GM13977 (cell line): ENCODE measurements at regions not wholly inside any gene's neighbourhood (a gene's known extent, or its start where the extent isn't known, plus 50 kb on each side); places are given as distances from the start of the nearest gene placed in this dataset.

Experiments used
- DNase-seq: peaks from one replicate; pipeline ENCODE4 v3.0.0; 2012; ENCODE audit warnings: low spot score
- in situ Hi-C: fragments of 300-500 bp; cut with MboI; formaldehyde crosslinking; loops from one replicate; pipeline ENCODE4 v1.12.0; 2022; ENCODE audit warnings: low sequenced_read_pairs, low pct_unique_long_range_greater_than_20kb, mixed read lengths, inconsistent platforms; ENCODE audit not compliant: unreplicated experiment
- TF ChIP-seq, protein P1 (sequence below): IDR thresholded peaks from 2 replicates; pipeline ENCODE4 v1.5.1; 2012; ENCODE audit warnings: mild to moderate bottlenecking, control low read depth; ENCODE audit not compliant: insufficient read depth; ENCODE audit errors: extremely low read depth, missing control alignments

DNA sequence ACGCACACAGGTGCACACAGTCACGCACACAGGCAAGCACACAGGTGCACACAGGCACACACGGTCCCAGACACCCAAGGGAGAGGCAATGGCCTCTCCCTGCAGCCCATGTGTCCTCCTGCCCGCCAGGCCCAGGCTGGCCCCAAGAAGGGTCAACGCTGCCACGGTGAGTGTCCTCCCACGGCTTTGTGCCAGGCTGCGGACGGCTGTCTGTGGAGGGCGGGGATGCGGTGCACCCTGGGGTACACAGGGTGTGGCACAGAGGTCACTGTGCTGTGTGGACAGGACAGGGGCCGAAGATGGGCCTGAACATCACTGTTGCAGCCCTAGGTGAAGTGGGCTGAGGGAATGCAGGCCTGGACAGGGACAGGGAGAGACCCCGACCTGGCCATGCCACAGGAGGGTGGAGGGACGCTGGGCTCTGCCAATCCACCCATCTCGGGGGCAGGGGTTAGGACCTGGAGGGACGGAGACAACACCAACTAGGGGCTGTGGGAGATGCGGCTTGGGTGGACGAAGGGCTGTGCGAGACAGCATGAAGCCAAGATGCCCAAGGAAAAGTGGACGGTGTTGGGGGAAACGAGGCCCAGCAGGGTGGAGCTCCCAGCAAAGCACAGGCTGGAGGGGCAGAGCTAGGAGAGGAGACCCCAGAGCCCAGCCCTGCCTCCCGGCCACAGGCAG is 523.8 kb downstream of the BRD1 start:
- in situ Hi-C loops: no loop called here
- no peak for DNase-seq
- TF ChIP-seq, protein P1, sequence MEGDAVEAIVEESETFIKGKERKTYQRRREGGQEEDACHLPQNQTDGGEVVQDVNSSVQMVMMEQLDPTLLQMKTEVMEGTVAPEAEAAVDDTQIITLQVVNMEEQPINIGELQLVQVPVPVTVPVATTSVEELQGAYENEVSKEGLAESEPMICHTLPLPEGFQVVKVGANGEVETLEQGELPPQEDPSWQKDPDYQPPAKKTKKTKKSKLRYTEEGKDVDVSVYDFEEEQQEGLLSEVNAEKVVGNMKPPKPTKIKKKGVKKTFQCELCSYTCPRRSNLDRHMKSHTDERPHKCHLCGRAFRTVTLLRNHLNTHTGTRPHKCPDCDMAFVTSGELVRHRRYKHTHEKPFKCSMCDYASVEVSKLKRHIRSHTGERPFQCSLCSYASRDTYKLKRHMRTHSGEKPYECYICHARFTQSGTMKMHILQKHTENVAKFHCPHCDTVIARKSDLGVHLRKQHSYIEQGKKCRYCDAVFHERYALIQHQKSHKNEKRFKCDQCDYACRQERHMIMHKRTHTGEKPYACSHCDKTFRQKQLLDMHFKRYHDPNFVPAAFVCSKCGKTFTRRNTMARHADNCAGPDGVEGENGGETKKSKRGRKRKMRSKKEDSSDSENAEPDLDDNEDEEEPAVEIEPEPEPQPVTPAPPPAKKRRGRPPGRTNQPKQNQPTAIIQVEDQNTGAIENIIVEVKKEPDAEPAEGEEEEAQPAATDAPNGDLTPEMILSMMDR: no peak

DNA sequence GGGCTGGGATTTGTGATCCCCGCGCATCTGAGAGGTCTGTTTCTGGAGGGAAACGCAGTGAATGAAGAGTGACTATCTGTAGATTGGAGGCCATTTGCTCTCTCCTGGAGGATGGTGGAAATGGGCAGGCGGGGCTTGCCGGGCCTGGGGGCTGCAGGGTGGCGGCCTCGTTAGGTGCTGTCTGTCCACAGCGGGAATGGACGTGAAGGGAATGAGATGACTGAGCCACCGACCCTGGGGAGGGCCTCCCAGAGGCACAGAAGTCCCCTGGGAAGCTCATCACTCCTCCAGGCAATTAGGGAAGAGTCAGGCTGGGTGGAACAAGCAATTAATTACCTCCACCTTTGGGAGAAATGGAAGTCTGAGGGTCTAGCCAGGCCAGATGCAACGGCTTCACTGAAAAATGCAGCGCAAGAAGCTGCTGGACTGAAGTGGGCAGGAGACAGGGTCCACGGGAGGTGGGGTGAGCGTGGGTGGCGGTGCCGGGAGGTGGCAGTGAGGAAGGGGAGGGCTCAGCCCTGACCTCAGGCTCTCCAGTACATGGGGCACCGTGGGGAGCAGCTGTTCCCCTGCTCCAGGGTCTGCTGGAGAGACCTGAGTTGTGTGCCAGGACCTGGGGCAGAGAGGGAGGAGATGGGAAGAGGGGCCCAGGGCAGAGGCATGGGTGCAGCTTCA is 524.5 kb downstream of the BRD1 start:
- TF ChIP-seq, protein P1: no peak
- in situ Hi-C loops: no loop called here
- no peak for DNase-seq

DNA sequence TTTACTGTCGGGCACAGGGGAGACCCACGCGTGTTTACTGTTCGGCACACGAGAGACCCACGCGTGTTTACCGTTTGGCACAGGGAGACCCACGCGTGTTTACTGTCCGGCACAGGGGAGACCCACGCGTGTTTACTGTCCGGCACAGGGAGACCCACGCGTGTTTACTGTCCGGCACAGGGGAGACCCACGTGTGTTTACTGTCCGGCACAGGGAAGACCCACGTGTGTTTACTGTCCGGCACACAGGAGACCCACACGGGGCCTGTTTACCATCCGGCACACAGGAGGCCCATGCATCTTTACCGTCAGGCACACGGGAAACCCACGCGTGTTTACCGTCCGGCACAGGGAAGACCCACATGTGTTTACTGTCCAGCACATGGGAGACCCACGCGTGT is 525.1 kb downstream of the BRD1 start:
- in situ Hi-C loops: no loop called here
- no peak for DNase-seq
- TF ChIP-seq, protein P1: no peak

DNA sequence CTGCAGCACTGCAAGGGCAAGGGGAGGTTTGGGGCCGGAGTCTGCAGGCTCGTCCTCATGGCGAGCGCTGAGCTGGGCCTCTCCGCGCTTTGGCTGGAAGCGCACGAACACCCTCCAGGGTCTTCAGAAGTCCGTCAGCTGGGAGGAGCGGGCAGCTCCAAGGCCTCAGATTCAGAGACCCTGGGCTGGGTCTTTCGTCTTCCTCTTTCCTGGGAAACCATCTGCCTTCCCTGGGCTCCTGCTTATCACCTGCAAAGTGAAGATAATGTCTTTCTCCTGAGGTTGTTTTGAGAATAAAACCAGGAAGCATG is 525.6 kb downstream of the BRD1 start:
- no peak for DNase-seq
- in situ Hi-C loops: no loop called here
- TF ChIP-seq, protein P1: no peak

DNA sequence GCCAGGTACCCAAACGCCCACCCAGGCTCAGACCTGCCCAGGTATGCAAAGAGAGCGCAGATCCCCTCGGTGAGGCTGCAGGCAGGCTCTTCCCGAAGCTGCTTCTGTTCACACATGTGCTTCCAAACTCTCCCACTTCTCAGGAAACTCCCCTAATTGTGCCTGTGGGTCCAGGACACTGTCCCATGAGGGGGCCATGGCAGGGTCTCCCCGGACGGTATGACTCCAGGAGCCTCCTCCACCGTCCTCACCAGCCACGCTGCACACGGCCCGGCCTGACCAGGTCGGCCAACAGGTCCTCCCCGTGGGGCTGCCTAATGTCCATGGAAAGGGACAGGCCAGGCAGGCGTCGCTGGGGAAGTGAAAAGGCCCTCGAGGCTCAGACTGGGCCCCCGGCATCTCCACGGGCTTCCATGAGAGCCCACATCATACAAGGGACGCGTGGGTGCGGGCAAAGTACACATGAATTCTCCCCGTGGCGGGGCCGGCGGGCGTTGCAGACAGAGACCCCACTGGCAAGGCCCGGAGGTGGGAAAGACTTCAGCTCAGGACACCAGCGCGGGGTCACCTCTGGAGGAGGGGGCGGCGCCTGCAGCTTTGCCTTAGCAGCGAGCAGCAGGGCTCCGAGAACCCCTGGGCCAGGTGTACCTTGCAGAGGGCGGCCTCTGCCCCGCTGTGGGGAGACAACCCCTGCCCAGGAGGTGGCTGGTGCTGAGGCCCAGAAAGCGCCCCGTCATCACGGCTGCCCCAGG is 526.1 kb downstream of the BRD1 start:
- in situ Hi-C loops: no loop called here
- TF ChIP-seq, protein P1: no peak
- no peak for DNase-seq

DNA sequence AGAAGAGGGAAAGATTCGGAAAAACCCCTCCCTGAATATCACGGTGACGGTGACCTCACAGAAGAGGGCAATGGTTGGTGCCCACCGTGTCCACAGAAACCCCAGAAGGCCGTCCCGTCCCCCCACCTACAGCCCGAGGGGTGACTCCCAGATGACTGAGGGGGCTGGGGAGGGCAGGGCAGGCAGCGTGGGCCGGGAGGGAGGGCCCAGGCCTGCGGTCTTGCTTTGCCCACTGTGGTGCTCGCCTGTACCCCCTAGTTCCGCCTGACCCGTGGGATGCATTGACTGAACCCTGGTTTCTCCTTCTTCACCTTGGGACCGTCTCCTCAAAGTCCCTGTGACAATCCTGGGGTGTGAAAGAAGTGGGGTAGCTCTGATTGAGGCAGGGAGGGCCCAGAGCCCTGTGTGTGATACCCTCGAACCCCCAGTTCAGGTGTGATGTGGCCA is 526.7 kb downstream of the BRD1 start:
- DNase-seq: no peak
- in situ Hi-C loops: no loop called here

More for the DNA sequence above, 526.7 kb downstream of the BRD1 start:
- TF ChIP-seq, protein P1: no peak
